H1 (cell line): ENCODE measurements at regions not wholly inside any gene's neighbourhood (a gene's known extent, or its start where the extent isn't known, plus 50 kb on each side); places are given as distances from the start of the nearest gene placed in this dataset.

ENCODE experiments used
- EZH2 ChIP-seq: fragments of 200-600 bp; sonication (generic); IDR thresholded peaks from 2 replicates; pipeline ENCODE4 v1.7.1; 2012; ENCODE audit warnings: low read depth, mild to moderate bottlenecking, moderate library complexity, low read length, inconsistent platforms; ENCODE audit not compliant: severe bottlenecking
- KDM5A ChIP-seq: fragments of 200-600 bp; IDR thresholded peaks from 2 replicates; pipeline ENCODE4 v1.7.1; 2012; ENCODE audit warnings: mild to moderate bottlenecking, low read length, inconsistent platforms, mixed read lengths
- RXRA ChIP-seq: IDR thresholded peaks from 2 replicates; pipeline ENCODE4 v1.6.1; 2011; ENCODE audit warnings: low read depth, mild to moderate bottlenecking, low read length, moderate library complexity; ENCODE audit not compliant: insufficient read depth
- TBP ChIP-seq: IDR thresholded peaks from 2 replicates; pipeline ENCODE4 v1.6.1; 2011; ENCODE audit warnings: low read depth, low read length, improper control_type of control experiment
- TF ChIP-seq, protein P1 (sequence below): IDR thresholded peaks from 2 replicates; pipeline ENCODE4 v1.6.1; 2012; ENCODE audit warnings: inconsistent platforms
- TF ChIP-seq, protein P2 (sequence below), 3 experiments: IDR thresholded peaks; 1 replicate in 2 of 3; 2 replicates in 1 of 3; pipeline versions ENCODE4 v1.5.1 to v1.6.1; 2011; ENCODE audit warnings: low read length in 3 of 3, mild to moderate bottlenecking in 3 of 3, inconsistent platforms in 2 of 3, low read depth in 1 of 3, moderate library complexity in 1 of 3; ENCODE audit not compliant: insufficient read depth in 1 of 3; ENCODE audit errors: control extremely low read depth in 1 of 3

DNA sequence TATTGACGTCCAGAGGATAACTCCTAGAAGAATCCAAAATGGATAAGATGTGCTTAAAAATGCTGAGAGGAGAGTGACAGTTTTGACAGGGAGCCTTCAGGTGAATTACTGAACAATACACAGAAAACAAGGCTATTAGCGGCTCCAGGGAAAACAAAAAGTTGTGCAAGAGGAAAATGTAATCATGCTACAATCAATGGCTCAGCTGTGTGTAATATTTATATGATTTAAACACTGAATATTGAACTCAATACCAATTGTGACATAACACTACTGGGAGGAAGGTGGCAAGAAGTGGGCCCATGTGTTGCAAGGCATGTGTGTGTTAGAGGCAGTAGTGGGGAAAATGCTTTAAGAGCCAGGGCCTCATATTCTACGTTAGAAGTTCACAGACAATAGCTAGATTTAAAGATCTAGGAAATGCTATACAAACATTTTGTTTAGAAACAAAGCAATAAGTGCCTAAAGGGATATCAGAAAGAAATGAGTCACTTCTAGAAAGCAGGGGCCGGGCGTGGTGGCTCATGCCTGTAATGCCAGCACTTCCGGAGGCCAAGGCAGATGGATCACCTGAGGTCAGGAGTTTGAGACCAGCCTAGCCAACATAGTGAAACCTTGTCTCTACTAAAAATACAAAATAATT lies 253.2 kb upstream of the IRX5 start:
- TF ChIP-seq, protein P1, sequence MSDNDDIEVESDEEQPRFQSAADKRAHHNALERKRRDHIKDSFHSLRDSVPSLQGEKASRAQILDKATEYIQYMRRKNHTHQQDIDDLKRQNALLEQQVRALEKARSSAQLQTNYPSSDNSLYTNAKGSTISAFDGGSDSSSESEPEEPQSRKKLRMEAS, result no peak
- TF ChIP-seq, protein P2, sequence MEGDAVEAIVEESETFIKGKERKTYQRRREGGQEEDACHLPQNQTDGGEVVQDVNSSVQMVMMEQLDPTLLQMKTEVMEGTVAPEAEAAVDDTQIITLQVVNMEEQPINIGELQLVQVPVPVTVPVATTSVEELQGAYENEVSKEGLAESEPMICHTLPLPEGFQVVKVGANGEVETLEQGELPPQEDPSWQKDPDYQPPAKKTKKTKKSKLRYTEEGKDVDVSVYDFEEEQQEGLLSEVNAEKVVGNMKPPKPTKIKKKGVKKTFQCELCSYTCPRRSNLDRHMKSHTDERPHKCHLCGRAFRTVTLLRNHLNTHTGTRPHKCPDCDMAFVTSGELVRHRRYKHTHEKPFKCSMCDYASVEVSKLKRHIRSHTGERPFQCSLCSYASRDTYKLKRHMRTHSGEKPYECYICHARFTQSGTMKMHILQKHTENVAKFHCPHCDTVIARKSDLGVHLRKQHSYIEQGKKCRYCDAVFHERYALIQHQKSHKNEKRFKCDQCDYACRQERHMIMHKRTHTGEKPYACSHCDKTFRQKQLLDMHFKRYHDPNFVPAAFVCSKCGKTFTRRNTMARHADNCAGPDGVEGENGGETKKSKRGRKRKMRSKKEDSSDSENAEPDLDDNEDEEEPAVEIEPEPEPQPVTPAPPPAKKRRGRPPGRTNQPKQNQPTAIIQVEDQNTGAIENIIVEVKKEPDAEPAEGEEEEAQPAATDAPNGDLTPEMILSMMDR (IDR thresholded peaks at IDR 0.05; ENCODE audit: control extremely low read depth in 1 of 3, insufficient read depth in 1 of 3, low read depth in 1 of 3, low read length in 3 of 3), result no peak
- no peak for TF ChIP-seq RXRA
- no peak for TF ChIP-seq TBP
- TF ChIP-seq KDM5A, result no peak
- TF ChIP-seq EZH2, result no peak
